ENCODE measurements at regions not wholly inside any gene's neighbourhood (a gene's known extent, or its start where the extent isn't known, plus 50 kb on each side); places are given as distances from the start of the nearest gene placed in this dataset.

DNA sequence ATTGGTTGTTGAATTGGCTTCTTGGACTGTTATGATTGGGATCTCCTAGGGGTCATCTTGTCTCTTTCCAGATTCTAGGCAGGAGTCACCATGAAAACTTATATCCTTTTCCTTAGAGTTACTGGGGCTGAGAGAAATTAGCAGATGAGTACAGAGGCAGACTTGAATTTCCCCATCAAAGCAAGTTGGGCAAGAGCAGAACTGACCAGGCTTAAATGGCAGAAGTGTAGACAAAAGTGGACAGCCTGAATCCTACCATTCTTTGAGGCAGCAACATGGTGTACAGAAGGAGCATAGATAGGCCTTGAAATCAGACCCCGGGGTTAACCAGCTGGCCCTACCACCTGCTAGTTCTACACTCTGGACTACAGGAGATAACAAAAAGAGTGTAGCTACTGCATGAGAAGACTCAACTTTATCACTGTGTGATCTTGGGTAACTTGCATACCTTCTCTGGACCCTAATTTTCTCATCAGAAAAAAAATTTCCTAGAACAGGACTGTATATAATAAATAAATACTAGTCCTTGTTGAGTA, 427.4 kb upstream of the CADM1 start:
- Histone ChIP-seq H3K36me3 (ENCODE audit: low read depth, missing control alignments) (no peaks in the 10 kb centered on the region), H3K27me3 (no peaks in the 10 kb centered on the region), H3K27ac (no peak overlapping the region), H3K9me3 (no peaks in the 10 kb centered on the region), H3K4me1 (no peaks in the 10 kb centered on the region), H3K4me3 (no peak overlapping the region)
- WGBS, 2 donors: 86 to 90% methylated on average over 1 of the region's 1 CpG
- no peak for DNase-seq
- intact Hi-C loops (cut with DNase I; ENCODE audit: low total_unique reads): no loop called here
- TF ChIP-seq, protein P1, sequence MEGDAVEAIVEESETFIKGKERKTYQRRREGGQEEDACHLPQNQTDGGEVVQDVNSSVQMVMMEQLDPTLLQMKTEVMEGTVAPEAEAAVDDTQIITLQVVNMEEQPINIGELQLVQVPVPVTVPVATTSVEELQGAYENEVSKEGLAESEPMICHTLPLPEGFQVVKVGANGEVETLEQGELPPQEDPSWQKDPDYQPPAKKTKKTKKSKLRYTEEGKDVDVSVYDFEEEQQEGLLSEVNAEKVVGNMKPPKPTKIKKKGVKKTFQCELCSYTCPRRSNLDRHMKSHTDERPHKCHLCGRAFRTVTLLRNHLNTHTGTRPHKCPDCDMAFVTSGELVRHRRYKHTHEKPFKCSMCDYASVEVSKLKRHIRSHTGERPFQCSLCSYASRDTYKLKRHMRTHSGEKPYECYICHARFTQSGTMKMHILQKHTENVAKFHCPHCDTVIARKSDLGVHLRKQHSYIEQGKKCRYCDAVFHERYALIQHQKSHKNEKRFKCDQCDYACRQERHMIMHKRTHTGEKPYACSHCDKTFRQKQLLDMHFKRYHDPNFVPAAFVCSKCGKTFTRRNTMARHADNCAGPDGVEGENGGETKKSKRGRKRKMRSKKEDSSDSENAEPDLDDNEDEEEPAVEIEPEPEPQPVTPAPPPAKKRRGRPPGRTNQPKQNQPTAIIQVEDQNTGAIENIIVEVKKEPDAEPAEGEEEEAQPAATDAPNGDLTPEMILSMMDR (IDR thresholded peaks at IDR 0.05): no peak
- no peak for TF ChIP-seq POLR2A (IDR thresholded peaks at IDR 0.05)

DNA sequence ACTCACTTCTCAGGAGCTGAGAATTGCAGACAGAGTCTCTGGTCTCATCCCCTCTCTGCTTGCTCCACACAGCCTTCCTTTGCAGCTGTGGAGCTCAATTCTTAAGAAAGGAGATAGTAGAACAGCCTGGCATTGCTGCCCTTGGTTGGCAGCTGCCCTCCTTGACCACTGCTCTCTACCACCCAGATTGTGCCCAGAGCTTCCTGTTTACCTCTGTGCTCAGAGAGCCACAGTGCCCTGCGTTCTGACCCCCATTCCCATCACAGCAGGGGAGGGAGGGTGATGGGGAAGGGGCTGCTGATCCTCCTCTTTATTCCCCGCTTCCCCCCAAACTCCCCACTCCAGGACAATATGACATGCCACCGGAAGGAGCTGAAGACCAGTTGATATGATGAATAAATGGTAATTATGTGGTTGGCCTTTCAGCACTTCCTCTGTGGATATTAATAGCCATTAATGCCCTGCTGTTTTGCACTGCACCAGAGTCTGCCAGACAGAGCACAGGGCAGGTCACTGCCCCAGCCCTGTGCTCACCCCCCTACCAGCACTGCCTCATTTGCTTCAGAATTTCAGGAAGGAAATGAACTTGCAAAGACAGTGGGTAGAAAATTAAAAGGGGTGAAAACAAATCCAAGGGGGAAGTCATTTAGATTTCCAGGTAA, 426.8 kb upstream of the CADM1 start:
- Histone ChIP-seq H3K4me3 (no peak overlapping the region), H3K9me3 (no peaks in the 10 kb centered on the region), H3K36me3 (ENCODE audit: low read depth, missing control alignments) (no peaks in the 10 kb centered on the region), H3K27me3 (no peaks in the 10 kb centered on the region), H3K4me1 (no peaks in the 10 kb centered on the region), H3K27ac (no peak overlapping the region)
- TF ChIP-seq, protein P1 (IDR thresholded peaks at IDR 0.05): no peak
- no peak for TF ChIP-seq POLR2A (IDR thresholded peaks at IDR 0.05)
- intact Hi-C loops (cut with DNase I; ENCODE audit: low total_unique reads): no loop called here
- DNase-seq: no peak
- WGBS, 2 donors: 65 to 78% methylated on average over 3 of the region's 3 CpGs

DNA sequence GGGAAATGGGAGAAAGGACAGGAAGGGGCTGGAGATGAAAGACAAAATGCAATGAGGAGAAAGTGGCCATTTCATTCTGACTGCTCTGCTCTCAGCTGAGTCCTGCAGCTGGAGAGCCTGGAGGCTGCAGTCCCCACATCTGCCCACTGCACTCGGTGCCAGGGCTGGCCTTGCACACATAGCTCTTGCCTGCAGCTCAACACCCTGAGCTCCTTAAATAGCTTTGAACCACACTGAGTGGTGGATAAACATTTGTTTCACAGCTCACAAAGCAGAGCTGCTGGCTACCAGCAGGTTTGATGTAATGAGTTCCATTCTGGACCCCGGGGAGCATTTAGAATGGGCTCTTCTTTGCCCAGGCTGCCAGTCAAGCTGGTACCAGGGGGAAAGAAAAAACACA, 426.1 kb upstream of the CADM1 start:
- no peaks in the 10 kb centered on the region for H3K27me3 ChIP-seq
- H3K27ac ChIP-seq: no peak overlapping the region
- no peak overlapping the region for H3K4me3 ChIP-seq
- H3K9me3 ChIP-seq: no peaks in the 10 kb centered on the region
- DNase-seq: no peak
- intact Hi-C loops (cut with DNase I; ENCODE audit: low total_unique reads): no loop called here
- TF ChIP-seq POLR2A (IDR thresholded peaks at IDR 0.05): no peak
- TF ChIP-seq, protein P1 (IDR thresholded peaks at IDR 0.05): no peak
- H3K4me1 ChIP-seq: no peaks in the 10 kb centered on the region
- WGBS, 2 donors: 78 to 79% methylated on average over 2 of the region's 2 CpGs
- no peaks in the 10 kb centered on the region for H3K36me3 ChIP-seq (ENCODE audit: low read depth, missing control alignments)

DNA sequence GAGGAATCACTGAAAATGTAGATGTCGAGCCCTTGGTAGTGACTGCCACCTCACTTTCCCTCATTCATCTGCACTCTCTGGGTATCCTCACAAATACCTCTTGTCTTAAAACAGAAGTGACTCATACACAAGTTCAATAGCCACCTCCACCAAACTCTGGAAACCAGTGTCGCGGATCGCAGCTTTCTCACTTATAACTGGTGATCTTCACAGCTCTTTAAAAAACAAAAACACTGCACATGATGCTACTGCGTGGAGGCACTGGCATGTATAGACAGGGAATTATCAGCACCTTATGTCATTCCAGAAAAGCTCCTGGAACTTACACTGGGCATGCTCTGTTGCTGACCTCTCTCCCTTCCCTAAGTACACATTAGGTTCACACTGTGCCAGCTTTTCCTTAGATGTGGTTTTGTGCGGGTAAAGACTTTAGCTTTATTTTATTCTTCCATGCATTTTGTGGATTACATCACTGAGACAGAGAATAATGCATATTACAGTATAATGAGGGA, 425.5 kb upstream of the CADM1 start:
- no peak overlapping the region for H3K4me3 ChIP-seq
- TF ChIP-seq, protein P1 (IDR thresholded peaks at IDR 0.05): no peak
- no peak for TF ChIP-seq POLR2A (IDR thresholded peaks at IDR 0.05)
- intact Hi-C loops (cut with DNase I; ENCODE audit: low total_unique reads): no loop called here
- no peaks in the 10 kb centered on the region for H3K27me3 ChIP-seq
- WGBS, 2 donors: 91% methylated on average over 6 of the region's 6 CpGs
- H3K4me1 ChIP-seq: no peaks in the 10 kb centered on the region
- H3K27ac ChIP-seq: no peak overlapping the region
- DNase-seq: no peak
- H3K36me3 ChIP-seq (ENCODE audit: low read depth, missing control alignments): no peaks in the 10 kb centered on the region
- no peaks in the 10 kb centered on the region for H3K9me3 ChIP-seq

DNA sequence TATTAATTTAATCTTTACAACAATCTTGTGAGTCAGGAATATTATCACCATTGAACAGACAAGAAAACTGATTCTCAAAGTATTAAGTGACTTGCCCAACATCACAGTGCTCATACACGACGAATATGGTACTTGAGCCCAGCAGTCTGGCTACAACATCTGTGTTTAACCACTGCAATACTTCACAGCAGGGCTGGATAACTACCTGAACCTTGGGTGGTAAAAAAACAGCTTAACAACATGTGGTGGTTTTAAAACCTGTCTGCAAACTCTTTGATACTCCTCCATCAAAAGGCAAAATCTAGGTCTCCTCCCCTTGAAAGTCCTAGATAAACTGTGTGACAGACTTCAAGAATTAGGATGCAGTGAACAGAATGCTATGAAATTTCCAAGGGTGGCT, 424.6 kb upstream of the CADM1 start:
- no peak for DNase-seq
- 89 to 92% methylated on average over 2 of the region's 2 CpGs for WGBS, 2 donors
- H3K36me3 ChIP-seq (ENCODE audit: low read depth, missing control alignments): no peaks in the 10 kb centered on the region
- no peaks in the 10 kb centered on the region for H3K27me3 ChIP-seq
- H3K4me1 ChIP-seq: no peaks in the 10 kb centered on the region
- intact Hi-C loops (cut with DNase I; ENCODE audit: low total_unique reads): no loop called here
- no peak for TF ChIP-seq POLR2A (IDR thresholded peaks at IDR 0.05)
- TF ChIP-seq, protein P1 (IDR thresholded peaks at IDR 0.05): no peak
- H3K9me3 ChIP-seq: no peaks in the 10 kb centered on the region
- H3K27ac ChIP-seq: no peak overlapping the region
- no peak overlapping the region for H3K4me3 ChIP-seq
